Nephron (organoid): ENCODE measurements at regions not wholly inside any gene's neighbourhood (a gene's known extent, or its start where the extent isn't known, plus 50 kb on each side); places are given as distances from the start of the nearest gene placed in this dataset.

Experiments used
- H3K27ac Mint-ChIP-seq, 3 experiments: 2 replicates each; pipeline ENCODE4 v1.8.0; 2020; ENCODE audit warnings: mixed read lengths in 3 of 3, mild to moderate bottlenecking in 2 of 3, moderate library complexity in 1 of 3
- H3K27me3 Mint-ChIP-seq: 2 replicates; pipeline ENCODE4 v1.8.0; 2021; ENCODE audit warnings: low read depth, mild to moderate bottlenecking, moderate library complexity, mixed read lengths
- H3K36me3 Mint-ChIP-seq: 2 replicates; pipeline ENCODE4 v1.8.0; 2020; ENCODE audit warnings: low read depth, mixed read lengths
- H3K4me1 Mint-ChIP-seq: 2 replicates; pipeline ENCODE4 v1.8.0; 2020; ENCODE audit warnings: mixed read lengths
- H3K4me3 Mint-ChIP-seq, 3 experiments: 2 replicates each; pipeline ENCODE4 v1.8.0; 2020; ENCODE audit warnings: mild to moderate bottlenecking in 3 of 3, mixed read lengths in 3 of 3, moderate library complexity in 2 of 3
- H3K9me3 Mint-ChIP-seq: 2 replicates; pipeline ENCODE4 v1.8.0; 2020; ENCODE audit warnings: mixed read lengths
- CTCF ChIP-seq, 3 experiments: fragments of 200-600 bp; sonication (generic); IDR thresholded peaks; one replicate each; pipeline ENCODE4 v1.5.0; 2021; ENCODE audit warnings: antibody characterized with exemption in 3 of 3; ENCODE audit not compliant: unreplicated experiment in 3 of 3

- Mint-ChIP-seq H3K27ac (no peak overlapping the region), H3K4me3 (no peak overlapping the region), H3K27me3 (peaks cover 9% of the 10 kb centered on the region), H3K4me1 (peaks cover 12% of the 10 kb centered on the region), H3K36me3 (no peaks in the 10 kb centered on the region), H3K9me3 (no peaks in the 10 kb centered on the region)
- no peak for TF ChIP-seq CTCF (IDR thresholded peaks at IDR 0.05; ENCODE audit: unreplicated experiment in 3 of 3)
Observed at GRCh38 chr19:30883071-30883470, 466.2 kb downstream of the TSHZ3 start.

- peaks cover 9% of the 10 kb centered on the region for H3K27me3 Mint-ChIP-seq
- peaks cover 12% of the 10 kb centered on the region for H3K4me1 Mint-ChIP-seq
- H3K4me3 Mint-ChIP-seq: no peak overlapping the region
- H3K27ac Mint-ChIP-seq: no peak overlapping the region
- no peaks in the 10 kb centered on the region for H3K36me3 Mint-ChIP-seq
- no peaks in the 10 kb centered on the region for H3K9me3 Mint-ChIP-seq
- no peak for TF ChIP-seq CTCF (IDR thresholded peaks at IDR 0.05; ENCODE audit: unreplicated experiment in 3 of 3)
Observed at GRCh38 chr19:30882411-30883005, 466.7 kb downstream of the TSHZ3 start.

- H3K27me3 Mint-ChIP-seq: peaks cover 6% of the 10 kb centered on the region
- no peaks in the 10 kb centered on the region for H3K36me3 Mint-ChIP-seq
- H3K27ac Mint-ChIP-seq: no peak overlapping the region
- TF ChIP-seq CTCF (IDR thresholded peaks at IDR 0.05; ENCODE audit: unreplicated experiment in 3 of 3): no peak
- peaks cover 8% of the 10 kb centered on the region for H3K4me1 Mint-ChIP-seq
- H3K4me3 Mint-ChIP-seq: no peak overlapping the region
- no peaks in the 10 kb centered on the region for H3K9me3 Mint-ChIP-seq
Observed at GRCh38 chr19:30881930-30882329, 467.3 kb downstream of the TSHZ3 start.

- Mint-ChIP-seq H3K4me1 (peaks cover 4% of the 10 kb centered on the region), H3K27ac (no peak overlapping the region), H3K9me3 (no peaks in the 10 kb centered on the region), H3K36me3 (no peaks in the 10 kb centered on the region), H3K27me3 (peaks cover 4% of the 10 kb centered on the region), H3K4me3 (no peak overlapping the region)
- TF ChIP-seq CTCF (IDR thresholded peaks at IDR 0.05; ENCODE audit: unreplicated experiment in 3 of 3): no peak
Observed at GRCh38 chr19:30881281-30881680, 468.0 kb downstream of the TSHZ3 start.

- no peak overlapping the region for H3K4me3 Mint-ChIP-seq
Observed at GRCh38 chr19:30880551-30880950, 468.7 kb downstream of the TSHZ3 start.

More at GRCh38 chr19:30880551-30880950, 468.7 kb downstream of the TSHZ3 start:
- peaks cover 4% of the 10 kb centered on the region for H3K4me1 Mint-ChIP-seq
- TF ChIP-seq CTCF (IDR thresholded peaks at IDR 0.05; ENCODE audit: unreplicated experiment in 3 of 3): no peak
- H3K27me3 Mint-ChIP-seq: peaks cover 4% of the 10 kb centered on the region
- no peak overlapping the region for H3K27ac Mint-ChIP-seq
- no peaks in the 10 kb centered on the region for H3K9me3 Mint-ChIP-seq
- H3K36me3 Mint-ChIP-seq: no peaks in the 10 kb centered on the region
